IMR-90 (cell line): ENCODE measurements at regions not wholly inside any gene's neighbourhood (a gene's known extent, or its start where the extent isn't known, plus 50 kb on each side); places are given as distances from the start of the nearest gene placed in this dataset.

Experiments used
- ATAC-seq: fragments of 200-7000 bp; cut with Tn5 transposase; 2 replicates; pipeline ENCODE4 v1.9.1; 2020; ENCODE audit warnings: low read depth, mild to moderate bottlenecking, moderate library complexity
- BruUV-seq: library from RNA; stranded (reverse); fragments of 400-500 nt; replicated peaks from 2 replicates; lab custom pipeline; 2021; lab: Mats Ljungman, UMichigan
- CTCF ChIA-PET: fragments of 300-600 bp; formaldehyde crosslinking; extraction: SDS; loops from one replicate; lab custom pipeline; 2021; ENCODE audit warnings: antibody characterized with exemption; lab: Yijun Ruan, JAX
- POLR2A ChIA-PET: fragments of 300-600 bp; sonication (Branson Sonifier 250); formaldehyde crosslinking; loops from one replicate; lab custom pipeline; 2022; ENCODE audit warnings: antibody characterized with exemption; ENCODE audit not compliant: unreplicated experiment; lab: Charles Lee
- DNase-seq: peaks from one replicate; pipeline ENCODE4 v3.0.0; 2013
- H2AFZ ChIP-seq: replicated peaks from 2 replicates; pipeline ENCODE3; 2013; ENCODE audit warnings: low read length, mild to moderate bottlenecking; ENCODE audit not compliant: poor library complexity
- H2AK5ac ChIP-seq: 2 replicates; pipeline ENCODE4 v1.6.1; 2013; ENCODE audit warnings: low read depth, low read length, inconsistent platforms
- H2AK9ac ChIP-seq: replicated peaks from 2 replicates; pipeline ENCODE3; 2013; ENCODE audit warnings: mild to moderate bottlenecking, low read depth, low read length, moderate library complexity; ENCODE audit not compliant: poor library complexity
- H2BK120ac ChIP-seq: 2 replicates; pipeline ENCODE4 v1.6.1; 2013; ENCODE audit warnings: low read depth, low read length, inconsistent platforms
- H2BK15ac ChIP-seq: 3 replicates; pipeline ENCODE4 v1.6.1; 2013; ENCODE audit warnings: low read depth, low read length, inconsistent platforms
- H2BK20ac ChIP-seq: 2 replicates; pipeline ENCODE4 v1.6.1; 2013; ENCODE audit warnings: low read depth, mild to moderate bottlenecking, inconsistent platforms, low read length, moderate library complexity
- H2BK5ac ChIP-seq: 2 replicates; pipeline ENCODE4 v1.6.1; 2013; ENCODE audit warnings: mild to moderate bottlenecking, low read depth, low read length, inconsistent platforms; ENCODE audit not compliant: poor library complexity, severe bottlenecking
- H3K14ac ChIP-seq: replicated peaks from 2 replicates; pipeline ENCODE4 v1.6.1; 2013; ENCODE audit warnings: low read depth, low read length, inconsistent platforms
- H3K18ac ChIP-seq: 2 replicates; pipeline ENCODE4 v1.6.1; 2013; ENCODE audit warnings: low read depth, low read length, control low read depth
- H3K23ac ChIP-seq: 2 replicates; pipeline ENCODE4 v1.6.1; 2013; ENCODE audit warnings: low read depth, low read length, inconsistent platforms
- H3K27ac ChIP-seq: 2 replicates; pipeline ENCODE4 v1.5.1; 2013; ENCODE audit warnings: mild to moderate bottlenecking, control low read depth, low read length; ENCODE audit not compliant: insufficient read depth
- H3K27me3 ChIP-seq: 2 replicates; pipeline ENCODE4 v1.6.1; 2013; ENCODE audit warnings: low read length; ENCODE audit not compliant: control insufficient read depth, insufficient read depth
- H3K36me3 ChIP-seq: 2 replicates; pipeline ENCODE4 v1.6.1; 2013; ENCODE audit warnings: low read length, mixed read lengths; ENCODE audit not compliant: control insufficient read depth, insufficient read depth
- H3K4ac ChIP-seq: 2 replicates; pipeline ENCODE4 v1.6.1; 2013; ENCODE audit warnings: low read depth, low read length, inconsistent platforms
- H3K4me1 ChIP-seq: 2 replicates; pipeline ENCODE4 v1.6.1; 2013; ENCODE audit warnings: low read length, mixed read lengths; ENCODE audit not compliant: control insufficient read depth, insufficient read depth
- H3K4me2 ChIP-seq: 2 replicates; pipeline ENCODE4 v1.6.1; 2013; ENCODE audit warnings: low read depth, mild to moderate bottlenecking, control low read depth, low read length, moderate library complexity
- H3K4me3 ChIP-seq: 2 replicates; pipeline ENCODE4 v1.5.1; 2013; ENCODE audit warnings: low read depth, mild to moderate bottlenecking, control low read depth, low read length, moderate library complexity; ENCODE audit not compliant: insufficient read depth
- H3K56ac ChIP-seq: 2 replicates; pipeline ENCODE4 v1.6.1; 2013; ENCODE audit warnings: low read length, inconsistent platforms; ENCODE audit not compliant: insufficient read depth; ENCODE audit errors: extremely low read depth
- H3K79me1 ChIP-seq, 2 experiments: 2 replicates each; pipeline ENCODE4 v1.6.1; 2013; ENCODE audit warnings: low read length in 2 of 2, inconsistent platforms in 1 of 2, low read depth in 1 of 2
- H3K9ac ChIP-seq: 2 replicates; pipeline ENCODE4 v1.6.1; 2013; ENCODE audit warnings: low read depth, low read length, control low read depth
- H3K9me1 ChIP-seq: 2 replicates; pipeline ENCODE4 v1.6.1; 2013; ENCODE audit warnings: low read length, inconsistent platforms; ENCODE audit not compliant: insufficient read depth
- H3K9me3 ChIP-seq: 2 replicates; pipeline ENCODE4 v1.6.1; 2013; ENCODE audit warnings: low read length; ENCODE audit not compliant: control insufficient read depth, insufficient read depth
- H4K20me1 ChIP-seq: 2 replicates; pipeline ENCODE4 v1.6.1; 2013; ENCODE audit warnings: low read length, inconsistent platforms; ENCODE audit not compliant: insufficient read depth
- H4K5ac ChIP-seq: 2 replicates; pipeline ENCODE4 v1.6.1; 2013; ENCODE audit warnings: mild to moderate bottlenecking, low read depth, low read length, control low read depth
- H4K8ac ChIP-seq, 2 experiments: 2 replicates each; pipeline ENCODE4 v1.6.1; 2013; ENCODE audit warnings: low read depth in 2 of 2, low read length in 2 of 2, control low read depth in 1 of 2, inconsistent platforms in 1 of 2
- H4K91ac ChIP-seq: 2 replicates; pipeline ENCODE4 v1.6.1; 2013; ENCODE audit warnings: low read depth, low read length, inconsistent platforms; ENCODE audit not compliant: insufficient read depth
- MAZ ChIP-seq: IDR thresholded peaks from 2 replicates; pipeline ENCODE4 v1.6.1; 2012; ENCODE audit warnings: low read depth, mild to moderate bottlenecking, low read length, improper control_type of control experiment, moderate library complexity, borderline replicate concordance
- RFX5 ChIP-seq: IDR thresholded peaks from 2 replicates; pipeline ENCODE4 v1.8.0; 2012; ENCODE audit warnings: low read depth, mild to moderate bottlenecking, low read length, moderate library complexity
- SMC3 ChIP-seq: fragments of 150-350 bp; IDR thresholded peaks from 2 replicates; pipeline ENCODE4 v1.6.1; 2016; ENCODE audit warnings: low read depth, mild to moderate bottlenecking, antibody characterized with exemption, low read length, moderate library complexity
- WGBS, 2 experiments: methylation state at CpG; one replicate each; pipeline versions ENCODE4 v1.1.5 to v1.1.7; 2013; ENCODE audit warnings: missing lambda C conversion rate in 2 of 2; ENCODE audit not compliant: insufficient read length in 1 of 2; ENCODE audit errors: extremely low coverage in 2 of 2; 5-methylcytosine and 5-hydroxymethylcytosine counted together
- dilution Hi-C: fragments of 300-500 bp; cut with HindIII; formaldehyde crosslinking; loops from one replicate; pipeline ENCODE4 v1.14.3; 2018; ENCODE audit warnings: low sequenced_read_pairs; ENCODE audit not compliant: unreplicated experiment
- in situ Hi-C: fragments of 300-500 bp; cut with MboI; formaldehyde crosslinking; loops from 3 replicates; pipeline ENCODE4 v1.14.3; 2019; ENCODE audit warnings: low sequenced_read_pairs, inconsistent platforms, mixed read lengths
- intact Hi-C: fragments of 100-400 bp; cut with micrococcal nuclease; formaldehyde crosslinking; loops from 2 replicates; pipeline ENCODE4 v1.10.0; 2022

DNA sequence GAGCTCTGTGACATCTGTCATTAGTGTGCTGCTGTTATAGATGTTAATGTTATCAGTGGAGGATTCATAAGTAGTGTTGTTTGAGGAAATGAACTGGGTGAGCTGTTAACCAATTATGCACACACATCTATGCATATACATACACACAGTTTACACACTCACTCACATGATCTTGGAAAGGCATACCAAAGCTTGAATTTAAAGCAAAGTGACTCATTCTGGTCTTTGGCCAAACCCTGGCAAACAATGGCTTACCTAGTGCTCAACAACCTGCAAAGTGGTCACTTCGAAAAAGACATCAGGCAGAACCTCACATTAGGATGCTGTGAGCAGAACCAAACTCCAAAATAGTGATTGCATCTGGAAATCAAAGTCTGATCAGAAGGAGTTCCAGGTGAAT, 1037.3 kb upstream of the CDH6 start:
- H2AK5ac ChIP-seq = no peak overlapping the region
- H3K27ac ChIP-seq = no peak overlapping the region
- intact Hi-C loops = no loop called here
- no peak overlapping the region for H2AK9ac ChIP-seq
- BruUV-seq = no TSS peak
- H3K4me3 ChIP-seq = no peak overlapping the region
- H3K14ac ChIP-seq = no peak overlapping the region
- H3K56ac ChIP-seq = no peak overlapping the region
- H2BK5ac ChIP-seq = no peak overlapping the region
- dilution Hi-C loops = no loop called here
- no peak overlapping the region for H4K91ac ChIP-seq
- H2BK15ac ChIP-seq = no peak overlapping the region
- H2AFZ ChIP-seq = no peak overlapping the region
- H3K4ac ChIP-seq = no peak overlapping the region
- H2BK20ac ChIP-seq = no peak overlapping the region
- peaks cover 7% of the 10 kb centered on the region for H3K9me3 ChIP-seq
- H4K8ac ChIP-seq = no peak overlapping the region
- no peaks in the 10 kb centered on the region for H3K27me3 ChIP-seq
- no peaks in the 10 kb centered on the region for H3K36me3 ChIP-seq
- TF ChIP-seq SMC3 (no peak), MAZ (no peak), RFX5 (no peak)
- ChIA-PET POLR2A (no interaction called here), CTCF (no interaction called here)
- no peak overlapping the region for H3K9ac ChIP-seq
- in situ Hi-C loops = no loop called here
- WGBS, 2 experiments = no CpG with 5 or more reads among the region's 1 CpG
- no peaks in the 10 kb centered on the region for H3K4me1 ChIP-seq
- no peaks in the 10 kb centered on the region for H3K9me1 ChIP-seq
- no peak overlapping the region for H3K23ac ChIP-seq
- H3K79me1 ChIP-seq = no peaks in the 10 kb centered on the region
- no peak for ATAC-seq
- DNase-seq = no peak
- H4K5ac ChIP-seq = no peak overlapping the region
- no peaks in the 10 kb centered on the region for H4K20me1 ChIP-seq
- no peak overlapping the region for H3K4me2 ChIP-seq
- no peak overlapping the region for H2BK120ac ChIP-seq
- no peak overlapping the region for H3K18ac ChIP-seq
